Progenitor cell of endocrine pancreas (in vitro differentiated cells): ENCODE measurements at regions not wholly inside any gene's neighbourhood (a gene's known extent, or its start where the extent isn't known, plus 50 kb on each side); places are given as distances from the start of the nearest gene placed in this dataset.

ENCODE experiments used
- DNase-seq: peaks from one replicate; pipeline ENCODE4 v3.0.0; 2021; ENCODE audit warnings: low spot score; ENCODE audit not compliant: unreplicated experiment
- H3K27ac Mint-ChIP-seq: 2 replicates; pipeline ENCODE4 v1.8.0; 2021; ENCODE audit warnings: mild to moderate bottlenecking, moderate library complexity, mixed read lengths
- H3K27me3 Mint-ChIP-seq: 2 replicates; pipeline ENCODE4 v1.8.0; 2021; ENCODE audit warnings: mixed read lengths
- H3K36me3 Mint-ChIP-seq: 2 replicates; pipeline ENCODE4 v1.8.0; 2022; ENCODE audit warnings: mixed read lengths; ENCODE audit not compliant: insufficient read depth
- H3K4me1 Mint-ChIP-seq: 2 replicates; pipeline ENCODE4 v1.8.0; 2021; ENCODE audit warnings: low read depth, mixed read lengths
- H3K4me3 Mint-ChIP-seq: 2 replicates; pipeline ENCODE4 v1.8.0; 2021; ENCODE audit warnings: low read depth, mild to moderate bottlenecking, moderate library complexity, mixed read lengths
- H3K9me3 Mint-ChIP-seq: 2 replicates; pipeline ENCODE4 v1.8.0; 2021; ENCODE audit warnings: low read depth, mixed read lengths
- TF ChIP-seq, protein P1 (sequence below): fragments of 200-600 bp; sonication (generic); IDR thresholded peaks from one replicate; pipeline ENCODE4 v1.5.0; 2021; ENCODE audit warnings: antibody characterized with exemption, mild to moderate bottlenecking; ENCODE audit not compliant: unreplicated experiment

- TF ChIP-seq, protein P1, sequence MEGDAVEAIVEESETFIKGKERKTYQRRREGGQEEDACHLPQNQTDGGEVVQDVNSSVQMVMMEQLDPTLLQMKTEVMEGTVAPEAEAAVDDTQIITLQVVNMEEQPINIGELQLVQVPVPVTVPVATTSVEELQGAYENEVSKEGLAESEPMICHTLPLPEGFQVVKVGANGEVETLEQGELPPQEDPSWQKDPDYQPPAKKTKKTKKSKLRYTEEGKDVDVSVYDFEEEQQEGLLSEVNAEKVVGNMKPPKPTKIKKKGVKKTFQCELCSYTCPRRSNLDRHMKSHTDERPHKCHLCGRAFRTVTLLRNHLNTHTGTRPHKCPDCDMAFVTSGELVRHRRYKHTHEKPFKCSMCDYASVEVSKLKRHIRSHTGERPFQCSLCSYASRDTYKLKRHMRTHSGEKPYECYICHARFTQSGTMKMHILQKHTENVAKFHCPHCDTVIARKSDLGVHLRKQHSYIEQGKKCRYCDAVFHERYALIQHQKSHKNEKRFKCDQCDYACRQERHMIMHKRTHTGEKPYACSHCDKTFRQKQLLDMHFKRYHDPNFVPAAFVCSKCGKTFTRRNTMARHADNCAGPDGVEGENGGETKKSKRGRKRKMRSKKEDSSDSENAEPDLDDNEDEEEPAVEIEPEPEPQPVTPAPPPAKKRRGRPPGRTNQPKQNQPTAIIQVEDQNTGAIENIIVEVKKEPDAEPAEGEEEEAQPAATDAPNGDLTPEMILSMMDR, result no peak
- Mint-ChIP-seq H3K27me3 (peaks cover 3% of the 10 kb centered on the region), H3K4me1 (peaks cover 20% of the 10 kb centered on the region), H3K9me3 (no peaks in the 10 kb centered on the region), H3K27ac (no peak overlapping the region), H3K4me3 (no peak overlapping the region), H3K36me3 (no peaks in the 10 kb centered on the region)
- no peak for DNase-seq
Measured at GRCh38 chr2:217611626-217612127, 391.1 kb downstream of the TNS1 start.

- DNase-seq, result no peak
- Mint-ChIP-seq H3K27ac (no peak overlapping the region), H3K27me3 (peaks cover 3% of the 10 kb centered on the region), H3K36me3 (no peaks in the 10 kb centered on the region), H3K9me3 (no peaks in the 10 kb centered on the region), H3K4me1 (peaks cover 19% of the 10 kb centered on the region), H3K4me3 (no peak overlapping the region)
- TF ChIP-seq, protein P1, result no peak
Measured at GRCh38 chr2:217611056-217611455, 391.7 kb downstream of the TNS1 start.

GRCh38 chr2:217610401-217610814 lies 392.4 kb downstream of the TNS1 start:
- no peaks in the 10 kb centered on the region for H3K36me3 Mint-ChIP-seq
- no peaks in the 10 kb centered on the region for H3K9me3 Mint-ChIP-seq
- TF ChIP-seq, protein P1, result no peak
- H3K27ac Mint-ChIP-seq, result peak overlapping the region; percentile 28
- no peak for DNase-seq
- peaks cover 3% of the 10 kb centered on the region for H3K27me3 Mint-ChIP-seq
- peaks cover 19% of the 10 kb centered on the region for H3K4me1 Mint-ChIP-seq
- no peak overlapping the region for H3K4me3 Mint-ChIP-seq

DNA sequence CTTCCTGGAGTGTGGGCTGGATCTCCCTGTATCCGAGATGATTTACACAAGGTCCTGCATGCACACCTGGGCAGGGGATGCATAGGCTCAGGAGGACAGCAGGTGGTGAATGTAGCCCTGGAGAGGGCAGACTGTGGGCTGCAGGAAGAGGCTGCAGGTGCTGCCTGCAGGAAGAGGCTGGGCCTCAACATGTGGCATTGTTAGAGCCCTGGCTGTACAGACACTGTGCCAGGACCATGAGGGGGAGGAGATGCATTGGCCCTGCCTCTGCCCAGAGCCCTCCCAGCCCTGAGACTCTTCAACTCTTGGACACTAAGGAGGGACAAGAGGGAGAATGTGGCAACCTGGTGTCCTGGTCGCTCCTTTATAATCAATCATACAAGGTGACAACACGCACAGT lies 392.8 kb downstream of the TNS1 start:
- H3K27me3 Mint-ChIP-seq, result peaks cover 6% of the 10 kb centered on the region
- H3K9me3 Mint-ChIP-seq, result no peaks in the 10 kb centered on the region
- H3K4me3 Mint-ChIP-seq, result no peak overlapping the region
- H3K36me3 Mint-ChIP-seq, result no peaks in the 10 kb centered on the region
- H3K4me1 Mint-ChIP-seq, result peaks cover 19% of the 10 kb centered on the region
- TF ChIP-seq, protein P1, result no peak
- peak overlapping the region; percentile 28 for H3K27ac Mint-ChIP-seq
- no peak for DNase-seq

DNA sequence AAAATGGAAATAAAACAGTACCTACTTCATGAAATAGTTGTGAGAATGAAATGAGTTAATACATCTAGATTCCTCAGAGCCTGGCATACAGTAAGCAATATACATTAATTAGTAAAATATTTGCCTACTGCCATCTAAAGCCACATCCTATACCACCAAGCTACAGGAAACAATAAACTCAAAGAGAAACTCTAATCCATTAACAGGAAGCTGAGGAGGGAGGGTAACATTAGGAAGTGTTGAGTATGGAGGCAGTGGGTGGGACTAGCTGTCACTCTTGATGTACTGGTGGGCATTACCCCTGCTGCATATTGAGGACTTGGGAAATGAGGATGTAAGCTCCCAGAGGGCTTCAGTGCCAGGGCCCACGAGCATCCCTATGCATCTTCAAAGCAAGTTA lies 396.5 kb downstream of the TNS1 start:
- H3K4me3 Mint-ChIP-seq, result no peak overlapping the region
- H3K27ac Mint-ChIP-seq, result no peak overlapping the region
- H3K36me3 Mint-ChIP-seq, result no peaks in the 10 kb centered on the region
- no peaks in the 10 kb centered on the region for H3K9me3 Mint-ChIP-seq
- TF ChIP-seq, protein P1, result no peak
- H3K4me1 Mint-ChIP-seq, result peaks cover 19% of the 10 kb centered on the region
- DNase-seq, result no peak
- peaks cover 10% of the 10 kb centered on the region for H3K27me3 Mint-ChIP-seq
